Fibroblast of lung (primary cell): ENCODE measurements at regions not wholly inside any gene's neighbourhood (a gene's known extent, or its start where the extent isn't known, plus 50 kb on each side); places are given as distances from the start of the nearest gene placed in this dataset.

ENCODE experiments used
- DNase-seq, 2 donors: peaks; one replicate each; pipeline versions ENCODE4 v3.0.0 to v3.0.0-alpha.2; 2010; ENCODE audit warnings: low read depth in 2 of 2
- H2AFZ ChIP-seq: 2 replicates; pipeline ENCODE4 v1.5.1; 2012; ENCODE audit warnings: low read length, control low read depth, inconsistent platforms
- H3K27ac ChIP-seq: 2 replicates; pipeline ENCODE4 v1.5.1; 2011; ENCODE audit warnings: low read length, control low read depth; ENCODE audit not compliant: insufficient read depth
- H3K27me3 ChIP-seq: 2 replicates; pipeline ENCODE4 v1.5.1; 2011; ENCODE audit warnings: mild to moderate bottlenecking, low read length; ENCODE audit not compliant: control insufficient read depth, insufficient read depth
- H3K36me3 ChIP-seq: 2 replicates; pipeline ENCODE4 v1.5.1; 2011; ENCODE audit warnings: low read length; ENCODE audit not compliant: control insufficient read depth, insufficient read depth
- H3K4me1 ChIP-seq: 2 replicates; pipeline ENCODE4 v1.5.1; 2011; ENCODE audit warnings: low read length; ENCODE audit not compliant: control insufficient read depth, insufficient read depth; ENCODE audit errors: extremely low read depth
- H3K4me2 ChIP-seq: 2 replicates; pipeline ENCODE4 v1.5.1; 2011; ENCODE audit warnings: low read length, control low read depth; ENCODE audit not compliant: insufficient read depth; ENCODE audit errors: extremely low read depth
- H3K4me3 ChIP-seq, 4 experiments: fragments of 200-600 bp in 1 of 4; sonication (generic) in 1 of 4; replicated peaks in 1 of 4; 2 replicates each; pipeline ENCODE4 v1.5.1; 2011 to 2016; ENCODE audit warnings: low read length in 4 of 4, low read depth in 3 of 4, mild to moderate bottlenecking in 3 of 4, control low read depth in 2 of 4, inconsistent platforms in 1 of 4, mixed read lengths in 1 of 4; ENCODE audit not compliant: insufficient read depth in 1 of 4; ENCODE audit errors: control extremely low read depth in 1 of 4
- H3K79me2 ChIP-seq: 2 replicates; pipeline ENCODE4 v1.5.1; 2012; ENCODE audit warnings: mild to moderate bottlenecking, low read length, inconsistent platforms; ENCODE audit not compliant: control insufficient read depth, insufficient read depth
- H3K9ac ChIP-seq: 2 replicates; pipeline ENCODE4 v1.5.1; 2011; ENCODE audit warnings: mild to moderate bottlenecking, low read length, control low read depth; ENCODE audit not compliant: insufficient read depth
- H3K9me3 ChIP-seq: 2 replicates; pipeline ENCODE4 v1.5.1; 2012; ENCODE audit warnings: low read depth, low read length; ENCODE audit not compliant: control insufficient read depth, insufficient read depth
- H4K20me1 ChIP-seq: 2 replicates; pipeline ENCODE4 v1.5.1; 2011; ENCODE audit warnings: low read length; ENCODE audit not compliant: control insufficient read depth, insufficient read depth; ENCODE audit errors: extremely low read depth
- CTCF ChIP-seq, 2 donors: IDR thresholded peaks in 1 of 2; conservative IDR thresholded peaks in 1 of 2; 1 replicate in 1 of 2; 2 replicates in 1 of 2; pipeline ENCODE4 v1.5.1; 2011 to 2012; ENCODE audit warnings: low read length in 2 of 2, control low read depth in 1 of 2, inconsistent platforms in 1 of 2, low read depth in 1 of 2, mild to moderate bottlenecking in 1 of 2
- EZH2 ChIP-seq: IDR thresholded peaks from 2 replicates; pipeline ENCODE4 v1.5.1; 2012; ENCODE audit warnings: low read length, control low read depth, mild to moderate bottlenecking; ENCODE audit errors: missing control alignments

- Histone ChIP-seq H3K79me2 (no peaks in the 10 kb centered on the region), H3K4me3 (no peak overlapping the region), H3K27me3 (no peaks in the 10 kb centered on the region), H3K4me1 (no peaks in the 10 kb centered on the region), H3K36me3 (no peaks in the 10 kb centered on the region), H4K20me1 (no peaks in the 10 kb centered on the region), H2AFZ (no peak overlapping the region), H3K27ac (no peak overlapping the region), H3K4me2 (no peak overlapping the region), H3K9me3 (no peaks in the 10 kb centered on the region), H3K9ac (no peak overlapping the region)
- TF ChIP-seq EZH2 = no peak
- no peak for TF ChIP-seq CTCF (conservative IDR thresholded peaks at IDR 0.05 in 1 of 2, IDR thresholded peaks at IDR 0.05 in 1 of 2; ENCODE audit: low read depth in 1 of 2, low read length in 2 of 2)
- DNase-seq = peak; percentile 62 to 70
Observed at GRCh38 chr3:66812136-66812535, 186.0 kb upstream of the KBTBD8 start.

GRCh38 chr3:66812741-66813140 lies 185.4 kb upstream of the KBTBD8 start:
- no peak for TF ChIP-seq CTCF (conservative IDR thresholded peaks at IDR 0.05 in 1 of 2, IDR thresholded peaks at IDR 0.05 in 1 of 2; ENCODE audit: low read depth in 1 of 2, low read length in 2 of 2)
- TF ChIP-seq EZH2 = no peak
- no peaks in the 10 kb centered on the region for H3K9me3 ChIP-seq
- H3K27ac ChIP-seq = no peak overlapping the region
- H2AFZ ChIP-seq = no peak overlapping the region
- H3K79me2 ChIP-seq = no peaks in the 10 kb centered on the region
- H3K4me1 ChIP-seq = no peaks in the 10 kb centered on the region
- H3K36me3 ChIP-seq = no peaks in the 10 kb centered on the region
- H3K4me3 ChIP-seq = no peak overlapping the region
- no peak overlapping the region for H3K9ac ChIP-seq
- DNase-seq = no peak
- H3K4me2 ChIP-seq = no peak overlapping the region
- no peaks in the 10 kb centered on the region for H4K20me1 ChIP-seq
- no peaks in the 10 kb centered on the region for H3K27me3 ChIP-seq

DNA sequence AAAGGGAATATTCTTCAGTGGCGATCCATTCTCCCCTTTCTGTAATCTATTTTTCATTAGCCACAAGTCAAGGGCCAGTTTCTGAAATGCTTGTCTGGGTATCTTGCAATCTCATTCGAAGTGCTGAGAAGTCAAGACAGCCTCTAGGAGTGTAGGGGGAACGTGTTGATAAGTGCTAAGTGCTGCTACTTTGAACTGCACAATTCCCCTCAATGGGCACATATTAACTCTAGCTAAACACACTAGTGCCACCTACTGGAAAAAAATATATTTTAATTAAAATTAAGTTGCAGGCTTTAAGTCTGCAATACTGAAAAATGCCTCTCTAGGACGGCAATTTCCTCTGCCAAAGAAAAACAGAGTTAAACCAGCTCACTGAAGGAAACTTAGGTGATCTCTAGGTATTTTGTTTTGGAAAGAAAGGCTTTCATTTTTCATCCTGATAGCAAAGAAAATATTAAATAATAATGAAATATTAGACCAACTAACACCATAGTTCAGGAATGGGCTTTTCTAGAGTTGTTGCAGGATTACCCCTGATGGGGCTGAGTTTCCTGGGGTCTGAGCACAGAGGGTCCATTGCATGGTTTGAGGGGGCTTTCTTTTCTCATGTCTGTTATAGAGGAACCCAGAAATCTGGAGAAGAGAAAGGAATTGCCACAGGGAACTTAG lies 181.9 kb upstream of the KBTBD8 start:
- Histone ChIP-seq H3K36me3 (no peaks in the 10 kb centered on the region), H2AFZ (no peak overlapping the region), H3K27ac (no peak overlapping the region), H3K4me3 (no peak overlapping the region), H3K4me2 (no peak overlapping the region), H3K9me3 (no peaks in the 10 kb centered on the region), H4K20me1 (no peaks in the 10 kb centered on the region), H3K9ac (no peak overlapping the region), H3K27me3 (no peaks in the 10 kb centered on the region), H3K79me2 (no peaks in the 10 kb centered on the region), H3K4me1 (no peaks in the 10 kb centered on the region)
- TF ChIP-seq EZH2 (no peak), CTCF (conservative IDR thresholded peaks at IDR 0.05 in 1 of 2, IDR thresholded peaks at IDR 0.05 in 1 of 2; ENCODE audit: low read depth in 1 of 2, low read length in 2 of 2) (peak; percentile 39 to 45)
- peak; percentile 70 to 86 for DNase-seq
